A673 (cell line): ENCODE measurements at regions not wholly inside any gene's neighbourhood (a gene's known extent, or its start where the extent isn't known, plus 50 kb on each side); places are given as distances from the start of the nearest gene placed in this dataset.

Experiments
- BruUV-seq: library from RNA; stranded (reverse); fragments of 400-500 nt; replicated peaks from 2 replicates; lab custom pipeline; 2021; lab: Mats Ljungman, UMichigan
- CTCF ChIA-PET: fragments of 300-600 bp; sonication (Branson Sonifier 250); formaldehyde crosslinking; loops from one replicate; lab custom pipeline; 2022; ENCODE audit warnings: antibody characterized with exemption; lab: Charles Lee
- POLR2A ChIA-PET: fragments of 300-600 bp; sonication (Branson Sonifier 250); formaldehyde crosslinking; loops from one replicate; lab custom pipeline; 2022; ENCODE audit warnings: antibody characterized with exemption; ENCODE audit not compliant: low non-redundant PET; lab: Charles Lee
- DNase-seq: peaks from one replicate; pipeline ENCODE4 v3.0.0-alpha.2; 2015; ENCODE audit warnings: low spot score
- H3K27ac ChIP-seq: fragments of 200-600 bp; sonication (generic); 2 replicates; pipeline ENCODE4 v1.5.1; 2016; ENCODE audit warnings: mixed run types, low read depth, mild to moderate bottlenecking, mixed read lengths, antibody characterized with exemption, low read length; ENCODE audit not compliant: poor library complexity, severe bottlenecking
- H3K27me3 ChIP-seq: fragments of 200-600 bp; sonication (generic); replicated peaks from 2 replicates; pipeline ENCODE4 v1.6.1; 2017; ENCODE audit warnings: mixed run types, low read depth, mild to moderate bottlenecking, mixed read lengths, antibody characterized with exemption, low read length; ENCODE audit not compliant: insufficient read depth, poor library complexity
- H3K36me3 ChIP-seq: fragments of 200-600 bp; sonication (generic); 2 replicates; pipeline ENCODE4 v1.6.1; 2016; ENCODE audit warnings: mixed run types, mild to moderate bottlenecking, mixed read lengths, antibody characterized with exemption, low read length; ENCODE audit not compliant: insufficient read depth, poor library complexity, severe bottlenecking
- H3K4me1 ChIP-seq: fragments of 200-600 bp; sonication (generic); 2 replicates; pipeline ENCODE4 v1.6.1; 2017; ENCODE audit warnings: mixed run types, mild to moderate bottlenecking, mixed read lengths, antibody characterized with exemption, low read length; ENCODE audit not compliant: insufficient read depth, poor library complexity, severe bottlenecking
- H3K4me3 ChIP-seq: fragments of 200-600 bp; sonication (generic); 2 replicates; pipeline ENCODE4 v1.5.1; 2016; ENCODE audit warnings: low read depth, mixed run types, mild to moderate bottlenecking, mixed read lengths, low read length; ENCODE audit not compliant: poor library complexity, severe bottlenecking
- H3K9me3 ChIP-seq: fragments of 200-600 bp; sonication (generic); 2 replicates; pipeline ENCODE4 v1.6.1; 2016; ENCODE audit warnings: mixed run types, low read depth, mild to moderate bottlenecking, mixed read lengths, antibody characterized with exemption, low read length; ENCODE audit not compliant: poor library complexity, severe bottlenecking
- EZH2 ChIP-seq: fragments of 200-600 bp; sonication (generic); IDR thresholded peaks from 2 replicates; pipeline ENCODE4 v1.6.1; 2017; ENCODE audit warnings: borderline replicate concordance, low read depth, mild to moderate bottlenecking, mixed read lengths, antibody characterized with exemption, low read length; ENCODE audit not compliant: poor library complexity, severe bottlenecking
- intact Hi-C: fragments of 100-400 bp; cut with micrococcal nuclease; formaldehyde crosslinking; loops from one replicate; pipeline ENCODE4 v1.10.0; 2022; ENCODE audit not compliant: unreplicated experiment
- TF ChIP-seq, protein P1 (sequence below): fragments of 300-800, 200-600 bp; sonication (generic); conservative IDR thresholded peaks from 2 replicates; pipeline ENCODE4 v1.5.1; 2017; ENCODE audit warnings: low read depth, mild to moderate bottlenecking, antibody characterized with exemption, low read length, moderate library complexity, mixed read lengths

DNA sequence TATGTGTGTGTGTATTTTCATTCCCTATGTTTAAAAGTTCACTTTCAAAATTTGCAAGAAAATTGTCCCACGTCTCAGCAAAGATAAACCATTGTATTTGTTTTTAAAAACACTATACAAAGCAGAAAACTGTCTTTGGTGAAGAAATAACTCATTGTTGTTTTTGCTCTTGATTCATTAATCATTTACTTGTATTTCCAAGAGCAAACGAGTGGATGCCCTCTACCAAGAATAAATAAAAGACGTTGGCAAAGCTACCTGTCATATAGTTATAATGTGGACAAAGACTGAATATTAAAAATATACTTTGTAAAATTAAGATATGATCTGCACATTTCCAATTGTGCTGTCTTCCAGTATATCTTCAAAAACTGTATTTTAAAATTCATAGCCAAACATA, 210.9 kb upstream of the NDST3 start:
- ChIA-PET POLR2A (no interaction called here), CTCF (no interaction called here)
- no peaks in the 10 kb centered on the region for H3K36me3 ChIP-seq
- H3K9me3 ChIP-seq: no peaks in the 10 kb centered on the region
- H3K4me1 ChIP-seq: no peaks in the 10 kb centered on the region
- TF ChIP-seq, protein P1, sequence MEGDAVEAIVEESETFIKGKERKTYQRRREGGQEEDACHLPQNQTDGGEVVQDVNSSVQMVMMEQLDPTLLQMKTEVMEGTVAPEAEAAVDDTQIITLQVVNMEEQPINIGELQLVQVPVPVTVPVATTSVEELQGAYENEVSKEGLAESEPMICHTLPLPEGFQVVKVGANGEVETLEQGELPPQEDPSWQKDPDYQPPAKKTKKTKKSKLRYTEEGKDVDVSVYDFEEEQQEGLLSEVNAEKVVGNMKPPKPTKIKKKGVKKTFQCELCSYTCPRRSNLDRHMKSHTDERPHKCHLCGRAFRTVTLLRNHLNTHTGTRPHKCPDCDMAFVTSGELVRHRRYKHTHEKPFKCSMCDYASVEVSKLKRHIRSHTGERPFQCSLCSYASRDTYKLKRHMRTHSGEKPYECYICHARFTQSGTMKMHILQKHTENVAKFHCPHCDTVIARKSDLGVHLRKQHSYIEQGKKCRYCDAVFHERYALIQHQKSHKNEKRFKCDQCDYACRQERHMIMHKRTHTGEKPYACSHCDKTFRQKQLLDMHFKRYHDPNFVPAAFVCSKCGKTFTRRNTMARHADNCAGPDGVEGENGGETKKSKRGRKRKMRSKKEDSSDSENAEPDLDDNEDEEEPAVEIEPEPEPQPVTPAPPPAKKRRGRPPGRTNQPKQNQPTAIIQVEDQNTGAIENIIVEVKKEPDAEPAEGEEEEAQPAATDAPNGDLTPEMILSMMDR: no peak
- no peak for TF ChIP-seq EZH2
- H3K4me3 ChIP-seq: no peak overlapping the region
- H3K27ac ChIP-seq: no peak overlapping the region
- no peak for DNase-seq
- no peaks in the 10 kb centered on the region for H3K27me3 ChIP-seq
- no TSS peak for BruUV-seq
- intact Hi-C loops: no loop called here

DNA sequence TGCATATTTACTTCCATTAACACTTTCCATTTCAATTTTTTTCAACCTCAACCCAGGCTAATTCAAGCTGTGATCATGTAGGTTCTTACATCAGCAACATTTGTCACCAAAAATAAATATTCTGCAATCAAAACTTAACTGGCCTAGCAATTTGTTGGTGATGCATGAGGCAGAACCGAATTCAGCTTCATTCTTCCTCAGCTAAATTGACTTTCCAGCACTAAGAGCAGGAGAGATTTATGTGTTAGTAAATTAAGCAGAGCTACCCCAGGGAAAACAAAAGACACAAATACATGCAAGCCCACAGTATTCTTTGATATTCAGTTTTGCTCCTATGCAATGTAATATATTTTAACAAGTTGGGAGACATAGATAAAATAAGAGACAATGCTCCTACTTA, 208.7 kb upstream of the NDST3 start:
- POLR2A ChIA-PET: no interaction called here
- intact Hi-C loops: no loop called here
- TF ChIP-seq EZH2: no peak
- TF ChIP-seq, protein P1: no peak
- no peak for DNase-seq
- H3K36me3 ChIP-seq: no peaks in the 10 kb centered on the region
- no peak overlapping the region for H3K27ac ChIP-seq
- H3K4me1 ChIP-seq: no peaks in the 10 kb centered on the region
- CTCF ChIA-PET: no interaction called here
- H3K27me3 ChIP-seq: no peaks in the 10 kb centered on the region
- no peaks in the 10 kb centered on the region for H3K9me3 ChIP-seq
- no peak overlapping the region for H3K4me3 ChIP-seq
- BruUV-seq: no TSS peak

DNA sequence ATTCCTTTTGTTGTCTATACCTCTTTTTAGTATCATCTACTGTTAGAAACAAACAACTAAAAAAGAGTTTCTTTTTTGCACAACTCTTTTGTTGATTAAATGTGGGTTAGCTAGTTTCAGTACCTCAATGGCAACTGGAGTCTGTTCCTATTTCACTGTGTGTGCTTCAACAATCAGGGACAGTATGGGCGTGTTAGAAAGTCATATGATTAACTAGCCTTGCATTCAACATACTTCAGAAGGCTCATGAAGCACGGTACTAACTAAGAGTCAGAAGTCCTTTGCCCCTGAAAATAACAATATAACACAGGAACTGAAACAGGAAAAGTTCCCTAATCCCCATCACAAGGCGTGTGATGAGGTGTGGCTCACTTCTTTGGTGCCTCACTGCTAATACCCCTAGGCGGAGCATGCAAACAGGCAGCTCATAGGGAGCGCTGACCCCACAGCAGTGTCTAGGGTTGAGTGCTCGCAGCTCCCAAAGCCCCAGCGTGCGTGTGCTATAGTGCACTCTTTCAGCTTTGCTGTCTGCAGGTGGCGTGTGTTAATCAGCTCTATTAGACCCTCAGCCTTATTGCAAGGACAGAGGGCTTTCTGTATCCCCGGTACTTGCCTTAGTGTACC, 203.1 kb upstream of the NDST3 start:
- no peak for DNase-seq
- Histone ChIP-seq H3K4me3 (no peak overlapping the region), H3K9me3 (no peaks in the 10 kb centered on the region), H3K27ac (no peak overlapping the region), H3K27me3 (no peaks in the 10 kb centered on the region), H3K4me1 (no peaks in the 10 kb centered on the region), H3K36me3 (no peaks in the 10 kb centered on the region)
- intact Hi-C loops: no loop called here
- TF ChIP-seq EZH2: no peak
- TF ChIP-seq, protein P1: no peak
- ChIA-PET CTCF (no interaction called here), POLR2A (no interaction called here)
- no TSS peak for BruUV-seq
